RPMI7951 (cell line): ENCODE measurements at regions not wholly inside any gene's neighbourhood (a gene's known extent, or its start where the extent isn't known, plus 50 kb on each side); places are given as distances from the start of the nearest gene placed in this dataset.
A peak's percentile ranks its signal among the peaks of the same experiment; 100 is the strongest.

ENCODE experiments used
- DNase-seq: peaks from one replicate; pipeline ENCODE4 v3.0.0-alpha.2; 2012; ENCODE audit warnings: low read depth

DNA sequence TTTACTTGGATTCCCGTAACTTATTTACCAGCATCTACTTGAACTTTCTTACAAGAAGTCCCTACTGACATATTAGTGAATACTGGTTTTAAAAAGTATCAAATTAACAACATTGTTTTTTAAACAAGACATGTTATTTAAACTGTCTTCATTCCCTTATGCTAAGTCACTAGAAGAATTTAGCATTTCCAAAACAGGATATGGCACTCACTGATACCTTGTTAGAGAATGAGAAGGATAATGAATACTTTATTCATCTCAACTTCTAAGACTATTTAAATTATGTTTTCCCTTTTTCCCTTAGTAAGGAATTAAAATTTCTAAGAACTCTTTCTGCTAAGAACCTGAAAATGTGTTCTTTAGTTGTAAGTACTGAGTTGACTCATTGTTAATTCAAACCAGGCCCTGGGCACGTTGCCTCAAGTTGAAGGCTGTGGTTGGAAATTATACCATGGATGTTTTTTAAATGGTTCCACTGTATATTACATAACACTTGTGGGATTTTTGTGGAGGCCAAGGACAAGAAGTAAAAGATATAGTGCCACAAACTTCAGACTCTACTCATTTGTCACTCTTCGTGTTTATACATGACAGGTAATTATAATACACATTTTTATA is 219.0 kb upstream of the EDIL3 start:
- DNase-seq, result peak; percentile 78

DNA sequence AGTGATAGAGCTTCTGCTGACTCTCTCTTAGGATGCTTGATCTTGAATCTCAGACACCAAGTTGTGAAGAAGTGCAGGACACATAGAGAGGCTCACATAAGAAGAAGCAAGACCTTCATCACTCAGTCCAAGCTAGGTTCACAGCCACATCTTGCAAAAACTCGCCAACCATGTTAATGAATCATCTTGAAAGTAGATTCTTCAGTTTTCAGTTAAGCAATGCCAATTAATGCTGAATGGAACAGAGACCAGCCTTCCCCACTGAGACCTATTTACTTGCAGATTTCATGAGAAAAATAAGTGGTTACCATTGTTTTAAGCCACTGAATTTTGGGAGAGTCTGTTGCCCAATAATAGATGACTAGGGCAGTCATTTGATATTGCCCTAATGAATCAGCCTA is 217.7 kb upstream of the EDIL3 start:
- DNase-seq, result no peak

DNA sequence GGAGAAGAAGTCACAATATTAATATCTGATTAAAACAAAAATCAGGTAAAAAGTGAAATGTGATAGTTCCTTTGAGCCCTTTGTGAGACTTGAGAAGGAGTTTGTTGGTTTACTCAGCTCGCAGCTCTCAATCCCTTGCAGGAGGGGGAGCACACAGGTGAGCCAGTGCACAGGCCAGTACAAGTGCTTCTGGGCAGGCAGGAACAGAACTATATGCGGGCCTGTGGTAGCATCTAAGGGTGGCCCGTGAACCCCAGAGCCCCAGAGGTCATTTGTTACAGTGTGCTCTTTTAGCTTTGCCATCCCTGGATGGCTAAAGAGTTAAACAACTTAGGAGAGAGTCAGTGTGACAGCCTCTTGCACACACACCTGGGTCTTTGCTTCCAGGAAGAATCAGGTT is 215.3 kb upstream of the EDIL3 start:
- no peak for DNase-seq

DNA sequence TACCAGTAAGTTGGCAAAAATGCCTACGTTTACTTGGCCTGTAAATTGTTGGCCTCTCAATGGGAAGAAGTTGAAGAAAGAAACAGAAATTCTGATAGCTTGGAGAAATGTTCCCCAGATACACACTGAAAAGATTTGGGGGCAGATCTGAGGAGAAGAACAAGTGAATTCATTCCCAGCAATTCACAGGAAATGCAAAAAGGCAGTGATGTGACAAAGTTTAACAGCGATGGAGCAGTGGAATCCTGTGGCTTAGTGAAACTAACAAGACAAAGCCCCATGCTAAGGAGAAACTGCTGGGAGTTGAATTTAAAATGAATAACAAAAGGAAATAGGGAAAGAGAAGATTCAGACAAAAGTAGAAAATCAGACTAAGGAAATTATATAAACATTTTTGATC is 213.2 kb upstream of the EDIL3 start:
- DNase-seq, result no peak

DNA sequence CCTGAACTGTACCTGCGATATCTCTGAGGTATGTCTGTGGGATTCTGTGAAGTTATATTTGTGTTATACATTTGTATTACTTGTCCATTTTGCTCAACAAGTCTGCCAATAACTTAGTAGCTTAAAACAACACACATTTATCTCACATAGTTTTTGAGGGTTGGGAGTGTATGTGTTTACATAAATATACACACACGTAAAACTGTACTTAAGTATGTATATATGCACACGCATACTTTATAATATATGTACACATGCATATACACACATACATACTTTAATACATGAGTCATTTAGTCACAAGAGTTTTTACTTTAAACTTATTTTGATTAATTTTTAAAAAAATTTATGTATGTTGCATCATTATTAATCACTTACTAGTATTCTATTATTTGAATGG is 205.9 kb upstream of the EDIL3 start:
- no peak for DNase-seq

DNA sequence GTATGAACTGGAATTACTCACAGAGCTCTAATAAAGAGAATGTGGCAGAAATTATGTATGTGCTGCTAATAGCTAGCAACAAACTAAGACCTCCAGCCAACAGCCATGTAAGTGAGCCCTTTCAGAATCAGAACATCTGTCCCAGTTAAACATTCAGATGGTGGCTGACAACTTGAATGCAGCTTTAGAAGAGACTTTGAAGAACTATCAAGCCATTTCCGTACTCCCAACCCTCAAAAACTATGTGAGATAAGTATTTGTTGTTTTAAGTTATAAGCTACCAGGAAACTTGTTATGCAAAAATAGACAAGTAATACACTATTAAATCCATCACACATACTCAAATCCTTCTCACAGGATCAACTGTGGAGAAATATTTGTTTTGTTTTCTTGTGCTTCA is 205.2 kb upstream of the EDIL3 start:
- DNase-seq, result no peak

DNA sequence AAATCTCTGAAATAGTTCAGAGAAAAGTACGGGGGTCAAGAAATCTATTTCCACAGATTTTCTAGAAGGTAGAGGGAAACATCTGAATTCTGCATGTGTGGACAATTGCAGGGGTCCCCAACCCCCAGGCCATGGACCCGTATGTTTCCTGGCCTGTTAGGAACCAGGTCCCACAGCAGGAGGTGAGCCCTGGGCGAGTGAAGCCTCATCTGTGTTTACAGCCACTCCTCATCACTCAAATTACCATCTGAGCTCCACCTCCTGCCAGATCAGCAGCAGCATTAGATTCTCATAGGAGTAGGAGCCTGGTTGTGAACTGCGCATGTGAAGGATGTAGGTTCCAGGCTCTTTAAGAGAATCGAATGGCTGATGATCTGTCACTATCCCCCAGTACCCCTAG is 200.5 kb upstream of the EDIL3 start:
- no peak for DNase-seq

DNA sequence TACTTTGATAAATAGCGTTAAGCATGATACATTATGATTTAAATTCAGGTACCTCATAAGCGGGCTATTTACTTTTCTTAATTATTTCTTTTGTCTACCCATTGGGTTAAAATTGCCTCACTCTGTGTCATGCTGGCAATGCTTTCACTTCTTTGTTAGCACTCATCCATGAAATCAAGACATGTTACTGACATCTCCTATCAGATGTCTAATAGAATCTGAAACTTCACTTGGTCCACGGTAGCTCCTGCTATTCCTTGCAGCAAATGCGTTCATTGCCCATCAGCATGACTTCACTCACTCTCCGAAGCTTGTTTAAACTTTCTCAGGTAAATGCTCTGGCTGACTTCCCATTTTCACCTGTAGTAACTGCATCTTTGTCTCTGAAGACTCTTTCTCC is 193.5 kb upstream of the EDIL3 start:
- no peak for DNase-seq

DNA sequence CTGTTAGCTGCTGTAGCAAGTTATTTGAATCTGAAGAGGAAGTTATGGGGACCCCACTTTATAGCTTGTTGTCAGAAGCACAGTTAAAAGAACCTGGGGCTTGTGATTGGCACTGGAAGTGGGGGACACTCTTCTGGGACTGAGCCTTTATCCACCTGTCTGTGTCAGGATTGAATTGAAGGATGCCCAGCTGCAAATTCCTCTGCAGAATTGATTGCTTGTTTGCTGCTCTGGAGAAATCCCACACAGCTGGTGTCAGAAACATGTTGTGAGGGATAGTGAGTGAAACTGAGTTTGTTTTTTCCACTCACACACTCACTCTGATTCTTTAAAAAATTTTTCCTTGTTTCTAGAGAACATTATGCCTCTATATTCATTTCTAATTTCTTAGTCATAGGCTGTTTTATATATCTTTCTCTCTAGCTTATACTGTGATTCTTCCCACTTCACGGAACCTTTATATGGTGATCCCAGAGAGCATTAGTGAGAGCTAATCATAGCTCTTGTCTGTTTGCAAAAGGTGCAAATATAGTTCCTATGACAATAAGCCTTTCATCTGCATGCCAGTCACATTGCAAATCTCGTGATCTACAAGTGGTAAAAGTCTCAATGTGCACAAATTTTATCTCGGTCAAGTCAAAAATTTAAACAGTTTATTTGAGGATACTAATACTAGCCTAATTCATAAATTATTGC is 188.5 kb upstream of the EDIL3 start:
- no peak for DNase-seq

DNA sequence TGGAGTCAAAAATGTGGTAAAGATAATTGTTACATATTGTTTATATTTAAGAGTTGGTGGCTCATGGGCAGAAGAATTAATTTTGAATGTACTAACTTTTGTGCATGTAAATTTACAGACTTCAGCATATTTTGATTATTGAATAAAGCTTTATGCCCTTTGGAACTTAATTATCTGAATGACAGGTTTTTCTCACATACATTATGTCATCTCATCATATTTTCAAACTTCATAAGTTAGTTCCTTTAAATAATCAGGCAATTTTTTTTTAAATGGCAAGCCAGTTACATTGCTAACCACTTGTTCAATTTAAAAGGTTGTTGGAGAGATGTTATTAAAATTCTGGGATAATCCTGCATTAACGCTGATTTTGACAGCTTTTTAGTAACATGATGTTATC is 184.6 kb upstream of the EDIL3 start:
- DNase-seq, result no peak

DNA sequence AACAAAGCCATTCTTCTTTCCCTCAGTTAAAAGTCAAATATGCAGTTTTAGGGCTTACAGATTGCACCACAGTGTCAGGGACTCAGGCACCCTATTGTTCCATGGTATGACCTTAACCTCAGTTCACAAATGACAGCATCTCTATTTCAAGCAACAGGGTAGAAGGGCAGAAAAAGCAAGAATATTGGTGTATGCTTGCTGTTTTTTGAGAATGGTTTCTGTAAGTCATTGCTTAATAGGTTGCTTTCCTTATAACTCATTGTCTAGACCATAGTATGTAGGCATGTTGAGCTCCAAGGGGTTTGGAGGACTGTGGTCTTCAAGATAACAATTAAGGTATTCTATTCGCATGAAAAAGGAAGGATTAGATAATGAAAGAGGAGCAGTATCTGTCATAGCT is 183.5 kb upstream of the EDIL3 start:
- DNase-seq, result no peak

DNA sequence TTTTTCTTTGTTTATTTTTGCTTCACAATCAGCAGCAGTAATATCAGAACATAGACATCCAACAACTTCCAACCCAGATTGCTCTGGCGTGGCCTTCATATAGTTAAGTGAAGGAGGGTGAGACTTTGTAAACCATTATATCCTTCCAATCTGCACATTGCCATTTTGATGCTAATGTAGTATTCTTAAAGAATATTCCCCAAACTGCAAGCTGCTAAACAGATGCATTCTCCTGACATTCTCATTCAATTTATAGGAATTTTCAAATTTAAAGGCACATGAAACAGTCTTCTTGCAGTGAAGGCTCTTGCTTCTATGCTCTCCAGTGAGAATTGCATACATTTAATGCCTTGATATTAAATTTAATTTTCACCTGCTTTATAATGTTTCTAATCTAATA is 181.2 kb upstream of the EDIL3 start:
- no peak for DNase-seq

DNA sequence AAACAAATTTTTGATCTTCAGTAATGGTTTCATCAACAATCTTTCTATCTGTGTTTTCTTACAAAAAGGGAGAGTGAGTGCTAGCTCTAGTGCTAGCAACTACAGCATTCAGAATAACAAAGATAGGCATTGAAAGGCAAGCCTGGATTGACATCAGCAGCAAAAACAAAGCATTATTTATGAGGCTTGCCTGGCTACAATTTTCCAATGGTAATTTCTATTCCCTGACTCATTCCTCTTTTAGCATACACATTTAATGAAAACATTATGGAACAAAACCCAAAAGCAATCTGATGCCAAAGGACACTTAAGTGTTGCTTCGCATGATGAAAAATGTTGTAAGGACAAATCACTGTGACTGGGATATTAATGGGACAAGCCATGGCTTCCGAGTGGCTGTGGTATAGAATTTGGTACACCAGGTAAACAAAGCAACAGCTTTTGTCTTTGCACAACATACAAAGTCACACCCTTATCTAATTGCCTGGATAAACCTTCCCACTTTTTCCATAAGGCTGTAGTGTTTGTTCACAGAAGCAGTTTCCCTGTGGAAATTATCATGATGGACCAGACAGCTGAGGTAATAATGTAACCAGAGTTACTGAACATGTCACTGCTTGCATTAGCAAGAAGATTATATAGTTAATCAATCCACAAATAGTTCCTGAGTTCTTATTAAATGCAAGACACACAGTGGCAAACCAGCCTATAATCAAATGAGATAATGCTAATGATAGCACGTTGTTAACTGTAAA is 179.8 kb upstream of the EDIL3 start:
- DNase-seq, result peak; percentile 36

DNA sequence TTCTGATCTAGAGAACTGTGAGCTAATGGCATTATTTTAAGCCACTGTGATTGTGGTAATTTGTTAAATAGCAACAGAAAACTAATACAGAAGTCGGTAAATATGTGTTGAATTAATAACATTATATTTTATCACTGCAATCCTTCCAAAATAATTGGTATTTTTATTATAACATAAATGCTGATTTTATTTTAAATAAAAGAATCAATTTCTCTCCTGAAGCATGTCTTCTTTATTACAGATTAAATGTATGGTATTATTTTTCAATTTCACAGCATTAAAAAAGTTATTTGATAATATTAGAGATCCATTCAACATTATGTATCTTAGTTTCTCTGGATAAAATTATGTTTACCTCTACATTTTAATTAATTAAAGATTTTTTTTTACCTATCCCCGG is 165.5 kb upstream of the EDIL3 start:
- DNase-seq, result no peak

DNA sequence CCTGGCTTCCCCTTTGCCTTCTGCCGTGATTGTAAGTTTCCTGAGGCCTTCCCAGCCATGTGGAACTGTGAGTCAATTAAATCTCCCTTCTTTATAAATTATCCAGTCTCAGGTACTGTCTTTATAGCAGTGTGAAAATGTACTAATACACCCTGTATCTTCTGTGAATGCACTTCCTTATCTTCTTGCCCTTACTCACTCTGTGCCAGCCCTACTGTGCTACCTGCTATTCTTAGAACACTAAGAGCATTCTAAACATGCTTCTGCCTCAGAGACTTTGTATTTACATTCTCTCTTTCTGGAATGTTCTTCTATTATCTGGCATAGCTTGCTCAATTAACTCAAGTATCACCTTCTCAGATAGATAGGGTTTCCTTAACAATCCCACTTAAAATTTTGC is 164.4 kb upstream of the EDIL3 start:
- DNase-seq, result no peak

DNA sequence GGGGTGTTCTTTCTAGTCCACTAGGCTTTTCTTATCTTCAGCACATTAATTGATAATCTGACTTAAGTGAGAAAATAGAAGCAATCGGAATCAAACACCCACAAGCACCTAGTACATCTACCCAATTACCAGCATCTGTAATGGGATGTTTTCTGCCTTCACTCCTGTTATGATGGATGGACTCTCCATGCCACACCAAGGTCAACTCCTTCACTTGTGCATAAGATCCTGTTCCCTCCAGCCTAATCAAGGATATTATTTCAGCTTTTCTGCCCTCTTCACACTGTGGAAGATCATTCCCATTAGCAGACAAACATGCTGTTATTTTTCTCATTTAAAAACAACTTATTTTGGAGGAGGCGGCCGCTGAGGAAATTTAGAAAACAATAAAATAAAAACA is 162.0 kb upstream of the EDIL3 start:
- DNase-seq, result no peak

DNA sequence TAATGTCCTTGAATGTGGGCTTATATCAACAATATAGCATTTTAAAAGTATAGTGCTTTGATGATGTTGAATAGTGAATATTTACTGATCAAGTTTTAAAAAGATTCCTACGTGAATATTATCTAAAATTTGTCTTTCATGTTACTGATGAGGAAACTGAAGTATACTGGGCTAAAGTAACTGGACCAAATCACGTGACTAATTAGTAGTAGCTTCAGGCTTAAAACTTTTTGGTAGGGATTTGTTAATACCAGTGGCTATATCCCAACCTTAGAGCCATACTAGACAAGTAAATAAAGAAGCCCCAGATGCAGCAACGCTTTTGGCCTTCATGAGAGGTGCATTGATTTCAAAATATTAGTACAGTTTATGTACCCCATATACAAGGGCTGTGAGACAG is 152.1 kb upstream of the EDIL3 start:
- no peak for DNase-seq

DNA sequence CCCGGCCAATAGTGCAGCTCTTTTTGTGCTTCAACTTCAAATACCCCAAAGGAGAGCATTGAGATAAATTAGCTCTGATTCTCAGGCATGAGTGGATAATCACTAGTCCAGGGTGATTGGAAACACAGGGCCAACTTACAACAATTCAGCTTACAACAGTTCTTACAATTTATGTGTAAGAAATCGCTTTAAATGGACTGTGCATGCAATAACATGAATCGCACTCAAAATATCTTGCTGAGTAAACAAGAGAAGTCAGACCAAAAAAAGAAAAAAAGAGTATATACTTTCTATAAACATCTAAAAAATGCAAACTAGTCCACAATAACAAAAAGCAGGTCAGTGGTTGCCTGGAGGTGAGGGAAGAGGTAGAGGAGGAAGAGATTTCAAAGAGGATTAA is 150.6 kb upstream of the EDIL3 start:
- DNase-seq, result no peak

DNA sequence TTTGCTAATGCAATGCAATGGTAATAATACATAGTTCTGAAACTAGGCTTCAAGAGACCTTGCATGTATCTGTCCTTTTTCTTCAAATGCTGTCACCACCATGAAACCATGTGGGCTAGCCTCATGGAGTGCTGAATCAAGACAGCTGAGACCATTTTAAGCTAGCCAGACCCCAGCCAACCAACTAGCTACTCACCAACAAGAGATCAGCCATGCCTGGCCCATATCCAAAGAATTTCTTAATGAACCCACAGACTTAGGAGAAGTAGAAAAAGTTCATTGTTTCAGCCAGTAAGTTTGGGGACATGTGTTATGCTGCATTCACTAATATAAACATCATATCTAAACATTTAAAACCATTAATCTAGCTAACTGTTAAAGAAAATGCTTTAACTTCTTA is 139.8 kb upstream of the EDIL3 start:
- DNase-seq, result peak; percentile 10

DNA sequence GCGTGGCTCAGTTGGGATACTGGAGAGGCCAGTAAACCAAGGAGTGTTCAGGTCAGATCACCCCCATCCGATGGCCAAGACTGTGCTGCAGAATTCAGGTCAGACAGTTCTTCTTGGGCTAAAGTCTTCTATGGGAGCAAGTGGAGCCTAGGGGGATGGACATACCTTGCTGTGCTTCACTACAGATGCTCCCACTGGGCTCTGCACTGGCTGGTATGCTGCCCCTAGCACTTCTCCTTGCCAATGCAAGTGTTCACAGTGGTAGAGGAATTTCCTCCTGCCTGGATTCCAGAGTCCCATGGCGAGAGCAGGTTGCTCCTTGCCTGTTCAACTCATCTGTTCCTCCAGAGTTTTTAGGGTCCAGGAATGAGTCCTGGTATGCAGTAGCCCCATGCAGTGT is 134.2 kb upstream of the EDIL3 start:
- DNase-seq, result no peak

DNA sequence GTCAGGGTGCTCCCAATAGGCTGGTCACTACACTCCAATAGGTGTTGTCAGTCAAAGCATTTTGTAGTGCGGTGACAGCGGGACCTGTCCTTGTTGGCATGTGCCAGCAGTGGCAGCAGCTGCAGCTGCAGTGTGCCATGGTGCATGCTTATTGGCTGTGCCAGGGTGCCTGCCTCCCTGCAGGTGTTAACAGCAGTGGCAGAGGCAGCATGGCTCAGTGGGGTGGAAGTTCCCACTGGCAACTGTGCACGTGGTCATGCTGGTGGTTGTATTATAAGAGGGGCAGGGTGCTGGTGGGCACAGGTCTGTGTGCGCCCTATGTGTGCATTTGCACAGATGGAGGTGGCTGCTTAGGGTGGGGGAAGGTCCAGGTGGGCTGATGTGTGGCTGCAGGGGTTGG is 133.7 kb upstream of the EDIL3 start:
- DNase-seq, result no peak

DNA sequence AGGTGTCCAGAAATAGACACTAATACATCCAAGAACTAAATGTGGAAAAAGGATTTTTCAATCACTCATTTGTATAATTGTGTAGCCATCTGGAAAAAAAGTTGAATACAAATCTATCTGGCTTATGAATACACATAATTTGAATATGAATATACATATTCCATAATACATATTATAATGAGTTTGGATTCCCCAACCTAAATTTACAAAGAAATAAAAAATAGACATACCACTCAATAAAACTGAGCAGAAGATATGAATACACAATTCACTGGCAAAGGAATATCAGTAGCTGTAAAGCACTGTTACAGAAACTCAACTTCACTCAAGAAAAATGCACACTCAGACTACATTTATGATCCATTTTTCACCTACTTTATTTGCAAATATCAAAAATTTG is 121.9 kb upstream of the EDIL3 start:
- no peak for DNase-seq

DNA sequence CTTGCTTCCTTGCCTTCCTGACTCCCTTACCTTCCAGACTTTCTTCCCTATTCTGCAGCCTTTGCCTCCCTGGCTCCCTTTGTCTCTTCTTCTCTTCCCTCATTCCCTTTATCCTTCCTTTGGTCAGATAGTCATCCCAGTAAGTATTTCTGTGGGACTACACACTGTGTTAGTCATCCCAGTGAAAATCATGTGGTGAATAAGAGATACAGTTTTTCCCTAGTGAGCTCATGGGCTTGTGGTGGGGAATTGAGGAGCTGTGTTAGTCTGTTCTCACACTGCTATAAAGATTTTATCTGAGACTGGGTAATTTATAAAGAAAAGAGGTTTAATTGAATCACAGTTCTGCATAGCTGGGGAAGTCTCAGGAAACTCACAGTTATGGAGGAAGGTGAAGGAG is 109.8 kb upstream of the EDIL3 start:
- DNase-seq, result peak; percentile 69
